ENCODE measurements at regions not wholly inside any gene's neighbourhood (a gene's known extent, or its start where the extent isn't known, plus 50 kb on each side); places are given as distances from the start of the nearest gene placed in this dataset.

DNA sequence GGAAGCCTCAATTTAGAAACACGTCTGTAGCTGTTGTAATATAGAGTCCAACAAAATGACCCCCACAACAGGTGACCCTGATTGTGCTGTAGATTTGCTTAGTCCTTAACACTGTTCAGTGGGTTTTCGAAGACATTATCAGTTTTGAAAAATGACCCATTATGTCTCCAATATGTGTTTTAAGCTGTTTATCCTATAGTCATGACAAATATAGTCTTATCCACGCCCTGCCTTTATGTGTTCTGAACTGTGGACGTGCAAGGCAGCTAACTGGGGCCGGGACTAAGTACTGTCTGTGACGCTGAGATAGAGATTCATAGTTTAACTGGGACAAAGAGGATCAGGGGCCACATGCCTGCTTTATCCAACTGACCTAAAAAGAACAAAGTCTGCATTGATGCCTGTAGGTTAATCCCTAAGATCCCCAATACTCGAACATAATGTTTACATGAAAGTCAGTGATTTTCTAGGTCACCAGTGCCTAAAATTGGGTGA, 192.4 kb downstream of the CD83 start:
- intact Hi-C loops (cut with DNase I), result no loop called here
- Histone ChIP-seq H3K36me3 (no peaks in the 10 kb centered on the region), H3K4me1 (peaks cover 0 to 7% (median 0%) of the 10 kb centered on the region in 9 donors), H3K9me3 (no peaks in the 10 kb centered on the region), H3K27ac (no peak overlapping the region), H3K27me3 (no peaks in the 10 kb centered on the region), H3K4me3 (no peak overlapping the region)
- ATAC-seq, result no peak
- no peak for DNase-seq
- WGBS, 2 donors, result 88 to 89% methylated on average over 7 of the region's 7 CpGs
- TF ChIP-seq, protein P1, sequence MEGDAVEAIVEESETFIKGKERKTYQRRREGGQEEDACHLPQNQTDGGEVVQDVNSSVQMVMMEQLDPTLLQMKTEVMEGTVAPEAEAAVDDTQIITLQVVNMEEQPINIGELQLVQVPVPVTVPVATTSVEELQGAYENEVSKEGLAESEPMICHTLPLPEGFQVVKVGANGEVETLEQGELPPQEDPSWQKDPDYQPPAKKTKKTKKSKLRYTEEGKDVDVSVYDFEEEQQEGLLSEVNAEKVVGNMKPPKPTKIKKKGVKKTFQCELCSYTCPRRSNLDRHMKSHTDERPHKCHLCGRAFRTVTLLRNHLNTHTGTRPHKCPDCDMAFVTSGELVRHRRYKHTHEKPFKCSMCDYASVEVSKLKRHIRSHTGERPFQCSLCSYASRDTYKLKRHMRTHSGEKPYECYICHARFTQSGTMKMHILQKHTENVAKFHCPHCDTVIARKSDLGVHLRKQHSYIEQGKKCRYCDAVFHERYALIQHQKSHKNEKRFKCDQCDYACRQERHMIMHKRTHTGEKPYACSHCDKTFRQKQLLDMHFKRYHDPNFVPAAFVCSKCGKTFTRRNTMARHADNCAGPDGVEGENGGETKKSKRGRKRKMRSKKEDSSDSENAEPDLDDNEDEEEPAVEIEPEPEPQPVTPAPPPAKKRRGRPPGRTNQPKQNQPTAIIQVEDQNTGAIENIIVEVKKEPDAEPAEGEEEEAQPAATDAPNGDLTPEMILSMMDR (IDR thresholded peaks at IDR 0.05), result no peak

DNA sequence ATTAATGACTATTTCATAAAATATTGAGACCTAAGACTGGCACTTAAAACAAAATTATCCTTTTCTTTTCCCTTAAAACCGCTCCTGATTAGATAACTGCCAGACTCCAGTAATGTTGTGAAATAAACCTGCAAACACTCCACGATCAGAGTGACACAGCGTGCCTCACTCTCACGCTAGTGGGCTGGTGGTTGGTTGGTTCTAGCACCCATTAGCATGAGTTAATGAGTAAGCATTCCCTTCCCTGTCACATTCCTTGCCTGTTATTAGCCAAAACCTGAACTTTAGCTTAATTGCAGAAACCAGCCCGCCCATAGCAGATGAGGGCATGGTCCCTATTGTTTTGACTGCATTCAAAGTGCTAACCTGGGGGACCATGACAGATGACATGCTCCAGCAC, 193.4 kb downstream of the CD83 start:
- H3K27ac ChIP-seq, result no peak overlapping the region
- peaks cover 0 to 4% (median 0%) of the 10 kb centered on the region in 9 donors for H3K4me1 ChIP-seq
- ATAC-seq, result no peak
- TF ChIP-seq, protein P1 (IDR thresholded peaks at IDR 0.05), result no peak
- H3K36me3 ChIP-seq, result no peaks in the 10 kb centered on the region
- 86% methylated on average over 5 of the region's 5 CpGs for WGBS, 2 donors
- H3K4me3 ChIP-seq, result no peak overlapping the region
- no peak for DNase-seq
- H3K9me3 ChIP-seq, result no peaks in the 10 kb centered on the region
- H3K27me3 ChIP-seq, result no peaks in the 10 kb centered on the region
- intact Hi-C loops (cut with DNase I), result no loop called here

DNA sequence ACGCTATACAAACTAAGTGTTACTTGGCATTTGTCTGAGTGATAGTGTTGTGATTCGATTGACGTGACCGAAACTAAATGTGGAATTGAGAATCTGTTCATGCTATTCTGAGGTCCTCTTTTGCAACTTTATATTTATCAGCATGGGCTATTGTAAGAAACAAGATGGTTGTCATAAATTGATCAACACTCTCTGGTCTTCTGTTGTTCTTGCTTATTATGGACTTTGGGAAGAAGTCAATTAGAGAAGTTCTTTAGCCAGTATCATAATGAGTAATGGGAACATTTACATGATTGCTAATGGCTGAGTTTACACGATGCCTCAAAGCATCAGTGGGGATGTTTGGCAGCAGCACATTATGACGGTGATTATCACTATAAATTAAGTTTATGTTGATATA, 195.0 kb downstream of the CD83 start:
- Histone ChIP-seq H3K27ac (no peak overlapping the region), H3K9me3 (no peaks in the 10 kb centered on the region), H3K4me3 (no peak overlapping the region), H3K36me3 (no peaks in the 10 kb centered on the region), H3K4me1 (no peaks in the 10 kb centered on the region), H3K27me3 (no peaks in the 10 kb centered on the region)
- intact Hi-C loops (cut with DNase I), result no loop called here
- TF ChIP-seq, protein P1 (IDR thresholded peaks at IDR 0.05), result no peak
- DNase-seq, result no peak
- 91% methylated on average over 6 of the region's 6 CpGs for WGBS, 2 donors
- ATAC-seq, result no peak

DNA sequence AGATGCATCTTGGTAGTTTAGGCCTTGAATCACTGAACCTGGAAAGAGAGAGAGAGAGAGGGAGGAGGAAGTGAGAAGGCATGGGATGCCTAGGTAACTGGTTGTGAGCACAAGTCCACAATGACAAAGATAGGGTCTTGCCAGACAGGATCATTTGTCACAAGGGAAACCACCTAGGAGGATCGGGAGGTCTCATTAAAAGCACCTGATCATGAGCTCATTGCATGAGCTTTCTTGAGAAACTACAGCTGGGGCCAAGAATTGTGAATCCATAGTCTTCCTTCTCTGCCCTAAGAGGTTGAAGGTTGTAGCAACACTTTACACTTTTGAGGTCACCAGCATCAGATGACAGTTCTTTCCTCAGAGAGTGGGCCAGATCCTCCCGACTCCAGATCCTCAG, 195.7 kb downstream of the CD83 start:
- TF ChIP-seq, protein P1 (IDR thresholded peaks at IDR 0.05), result no peak
- Histone ChIP-seq H3K4me3 (no peak overlapping the region), H3K27me3 (no peaks in the 10 kb centered on the region), H3K36me3 (no peaks in the 10 kb centered on the region), H3K9me3 (no peaks in the 10 kb centered on the region), H3K27ac (no peak overlapping the region), H3K4me1 (no peaks in the 10 kb centered on the region)
- DNase-seq, result no peak
- WGBS, 2 donors, result 96 to 99% methylated on average over 2 of the region's 2 CpGs
- no peak for ATAC-seq
- intact Hi-C loops (cut with DNase I), result no loop called here

DNA sequence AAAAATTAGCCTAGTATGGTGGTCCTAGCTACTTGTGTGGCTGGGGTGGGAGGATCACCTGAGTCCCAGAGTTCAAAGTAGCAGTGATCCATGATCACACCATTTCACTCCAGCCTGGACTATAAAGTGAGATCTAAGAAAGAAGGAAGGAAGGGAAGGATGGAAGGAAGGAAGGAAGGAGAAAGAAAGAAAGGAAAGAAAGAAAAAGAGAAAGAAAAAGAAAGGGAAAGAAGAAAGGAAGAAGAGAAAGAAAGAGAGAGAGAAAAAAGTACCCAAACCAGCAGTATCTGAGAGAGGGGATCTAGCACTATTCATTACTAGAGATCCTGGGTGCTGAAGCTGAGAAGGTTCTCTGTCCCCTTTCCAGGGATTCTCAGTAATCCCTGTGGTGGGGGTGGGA, 197.8 kb downstream of the CD83 start:
- no peaks in the 10 kb centered on the region for H3K36me3 ChIP-seq
- intact Hi-C loops (cut with DNase I), result no loop called here
- DNase-seq (no peak), ATAC-seq (no peak)
- TF ChIP-seq, protein P1 (IDR thresholded peaks at IDR 0.05), result no peak
- H3K4me3 ChIP-seq, result no peak overlapping the region
- H3K27ac ChIP-seq, result no peak overlapping the region
- H3K4me1 ChIP-seq, result no peaks in the 10 kb centered on the region
- no peaks in the 10 kb centered on the region for H3K27me3 ChIP-seq
- no peaks in the 10 kb centered on the region for H3K9me3 ChIP-seq
